ENCODE measurements at regions not wholly inside any gene's neighbourhood (a gene's known extent, or its start where the extent isn't known, plus 50 kb on each side); places are given as distances from the start of the nearest gene placed in this dataset.

GRCh38 chr12:4049298-4050080 is 176.3 kb upstream of the PARP11 start:
- no peak for TF ChIP-seq EZH2 (IDR thresholded peaks at IDR 0.05; ENCODE audit: borderline replicate concordance, insufficient read depth, low read depth, low read length, poor library complexity, severe bottlenecking)
- no peak for TF ChIP-seq CTCF (IDR thresholded peaks at IDR 0.05)
